ENCODE measurements at regions not wholly inside any gene's neighbourhood (a gene's known extent, or its start where the extent isn't known, plus 50 kb on each side); places are given as distances from the start of the nearest gene placed in this dataset.

DNA sequence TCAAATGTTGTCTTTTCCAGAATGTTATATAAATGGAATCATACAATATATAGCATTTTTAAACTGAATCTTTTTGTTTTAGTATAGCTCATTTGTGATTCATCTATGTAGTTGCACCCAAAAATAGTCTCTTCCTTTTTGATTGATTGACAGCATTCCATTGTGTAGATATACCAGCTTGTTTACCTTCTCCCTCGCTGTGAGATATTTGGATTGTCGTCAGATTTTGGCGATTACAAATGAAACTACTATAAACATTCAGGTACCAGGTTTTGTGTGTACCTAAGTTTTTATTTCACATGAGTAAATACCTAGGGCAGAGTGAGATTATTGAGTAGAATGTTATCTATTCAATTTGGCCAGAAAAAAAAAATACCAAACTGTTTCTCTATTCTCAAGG is 584.7 kb upstream of the SORCS1 start:
- no peak for DNase-seq (ENCODE audit: low read depth, low spot score)
- in situ Hi-C loops (cut with HindIII; ENCODE audit: low pct_unique_long_range_greater_than_20kb, low sequenced_read_pairs), result no loop called here

DNA sequence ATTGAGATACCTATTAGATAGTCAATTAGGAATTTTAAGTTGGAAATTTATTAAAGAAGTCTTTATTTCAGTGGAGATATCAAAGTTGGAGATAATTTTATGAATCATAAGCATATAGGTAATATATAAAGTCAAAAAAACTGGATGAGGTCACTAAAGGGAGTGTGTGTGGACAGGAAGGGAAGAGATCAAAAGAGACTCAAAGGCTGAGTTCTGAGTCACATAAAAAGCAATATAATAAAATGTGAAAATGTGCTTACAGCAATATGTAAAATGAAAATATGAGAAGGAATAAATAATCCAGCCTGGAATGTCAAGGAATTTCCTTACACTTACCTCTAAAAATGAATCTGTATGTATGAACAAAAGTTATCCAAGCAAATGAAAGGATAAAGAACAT is 583.3 kb upstream of the SORCS1 start:
- in situ Hi-C loops (cut with HindIII; ENCODE audit: low pct_unique_long_range_greater_than_20kb, low sequenced_read_pairs), result no loop called here

DNA sequence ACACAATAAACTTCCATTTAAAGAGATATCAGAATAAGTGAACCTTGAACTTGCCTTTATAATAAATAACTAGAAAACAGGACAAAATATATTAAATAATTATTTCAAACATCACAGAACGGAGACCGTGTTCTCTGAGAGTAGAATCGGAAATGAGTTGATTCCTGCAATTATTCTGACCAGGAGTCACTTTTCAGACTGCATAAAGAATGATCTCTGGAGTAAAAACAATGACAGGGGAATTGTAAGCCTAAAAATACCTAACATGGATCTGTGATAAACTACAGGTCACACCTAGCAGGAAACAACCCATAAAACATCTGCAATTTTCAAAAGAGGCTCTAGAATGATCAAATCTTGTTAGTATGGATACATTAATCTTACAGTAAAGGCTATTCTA is 577.5 kb upstream of the SORCS1 start:
- no peak for DNase-seq (ENCODE audit: low read depth, low spot score)

More for the DNA sequence above, 583.3 kb upstream of the SORCS1 start:
- no peak for DNase-seq (ENCODE audit: low read depth, low spot score)

GRCh38 chr10:107740962-107741690 is 576.6 kb upstream of the SORCS1 start:
- in situ Hi-C loops (cut with HindIII; ENCODE audit: low pct_unique_long_range_greater_than_20kb, low sequenced_read_pairs), result no loop called here
- no peak for DNase-seq (ENCODE audit: low read depth, low spot score)

More for the DNA sequence above, 577.5 kb upstream of the SORCS1 start:
- in situ Hi-C loops (cut with HindIII; ENCODE audit: low pct_unique_long_range_greater_than_20kb, low sequenced_read_pairs), result no loop called here

DNA sequence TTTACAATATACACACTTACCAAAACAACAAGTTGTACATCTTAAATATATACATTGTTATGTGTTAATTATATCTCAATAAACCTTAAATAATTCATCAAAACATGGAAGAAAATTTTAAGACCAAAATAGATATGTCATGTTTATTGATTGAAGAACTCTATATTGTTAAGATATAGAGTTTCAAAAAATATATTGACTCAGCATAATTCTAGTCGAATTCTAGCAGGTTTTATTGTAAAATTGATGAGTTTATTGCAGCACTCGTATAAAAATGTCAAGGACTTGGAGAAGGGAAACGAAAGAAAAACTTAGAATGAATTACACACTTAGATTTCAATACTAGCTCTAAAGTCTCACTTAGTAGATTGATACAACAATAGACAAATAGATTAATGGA is 575.4 kb upstream of the SORCS1 start:
- in situ Hi-C loops (cut with HindIII; ENCODE audit: low pct_unique_long_range_greater_than_20kb, low sequenced_read_pairs), result no loop called here
- no peak for DNase-seq (ENCODE audit: low read depth, low spot score)

- no peak for DNase-seq (ENCODE audit: low read depth, low spot score)
- in situ Hi-C loops (cut with HindIII; ENCODE audit: low pct_unique_long_range_greater_than_20kb, low sequenced_read_pairs), result no loop called here
Observed at GRCh38 chr10:107733328-107734130, 569.0 kb upstream of the SORCS1 start.

DNA sequence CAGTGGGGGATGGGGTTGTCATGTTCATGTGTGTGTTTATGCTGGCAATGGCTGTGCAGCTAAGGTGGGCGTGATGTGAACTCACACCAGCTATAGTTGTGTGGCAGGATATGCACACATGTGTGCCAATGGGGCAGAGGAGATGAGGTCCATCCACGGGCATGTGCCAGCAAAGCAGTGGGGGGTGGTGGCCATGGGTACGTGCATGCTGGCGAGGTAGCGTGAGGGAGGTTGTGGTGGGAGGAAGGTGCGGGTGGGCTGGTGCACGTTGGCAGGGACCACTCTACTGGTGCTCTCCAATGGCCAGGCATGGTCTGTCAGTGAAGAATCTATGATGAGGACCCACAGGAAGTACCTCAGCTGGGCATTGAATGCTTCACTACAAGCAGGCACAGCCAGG is 567.5 kb upstream of the SORCS1 start:
- DNase-seq (ENCODE audit: low read depth, low spot score), result no peak
- in situ Hi-C loops (cut with HindIII; ENCODE audit: low pct_unique_long_range_greater_than_20kb, low sequenced_read_pairs), result no loop called here

DNA sequence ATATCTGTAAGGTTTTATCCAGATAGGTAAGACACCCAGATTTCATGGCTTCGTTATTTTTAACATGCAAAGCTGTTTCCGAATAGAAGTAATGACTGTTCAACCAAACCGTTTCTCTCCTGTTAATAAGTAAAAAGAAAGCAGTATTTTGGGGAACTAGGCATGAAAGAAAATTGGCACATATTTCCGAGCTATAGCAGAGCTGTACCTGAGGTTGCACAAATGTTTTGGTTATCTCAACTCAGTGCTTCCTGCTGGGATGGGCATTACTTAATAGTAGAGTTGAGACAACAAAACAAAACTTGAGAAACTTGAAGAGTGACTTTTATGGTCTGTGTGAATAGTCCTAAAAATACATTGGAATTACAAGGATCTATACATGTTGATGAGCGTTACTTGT is 564.3 kb upstream of the SORCS1 start:
- in situ Hi-C loops (cut with HindIII; ENCODE audit: low pct_unique_long_range_greater_than_20kb, low sequenced_read_pairs), result no loop called here
- DNase-seq (ENCODE audit: low read depth, low spot score), result no peak

DNA sequence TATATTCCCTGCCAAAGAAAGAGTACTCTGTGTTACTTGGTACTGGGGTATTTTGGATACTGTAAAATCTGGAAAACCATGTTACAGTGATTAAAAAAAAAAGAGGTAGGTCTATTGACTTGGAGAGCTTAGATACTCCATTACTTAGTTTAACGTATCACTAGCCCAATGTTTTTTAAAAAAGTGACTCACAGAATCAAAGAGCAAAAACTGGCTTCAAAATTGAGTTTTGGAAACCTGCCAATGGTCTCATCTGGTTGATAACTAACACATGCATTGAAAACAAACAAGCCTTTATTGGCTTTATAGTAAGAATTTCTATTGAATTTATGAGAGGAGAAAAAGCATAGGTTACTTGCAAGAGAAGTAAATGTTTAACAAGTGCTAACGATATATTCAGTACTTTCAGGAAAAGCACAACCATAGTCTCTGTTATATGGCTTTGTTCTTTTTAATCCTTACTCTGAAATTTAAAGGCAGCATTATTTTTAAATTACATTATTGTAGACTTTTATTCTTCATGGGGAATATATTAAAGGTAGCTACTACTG is 563.3 kb upstream of the SORCS1 start:
- peak; percentile 26 for DNase-seq (ENCODE audit: low read depth, low spot score)
- in situ Hi-C loops (cut with HindIII; ENCODE audit: low pct_unique_long_range_greater_than_20kb, low sequenced_read_pairs), result no loop called here

- in situ Hi-C loops (cut with HindIII; ENCODE audit: low pct_unique_long_range_greater_than_20kb, low sequenced_read_pairs), result no loop called here
Observed at GRCh38 chr10:107718864-107719263, 554.4 kb upstream of the SORCS1 start.

GRCh38 chr10:107717046-107717445 is 552.5 kb upstream of the SORCS1 start:
- in situ Hi-C loops (cut with HindIII; ENCODE audit: low pct_unique_long_range_greater_than_20kb, low sequenced_read_pairs), result no loop called here

More at GRCh38 chr10:107718864-107719263, 554.4 kb upstream of the SORCS1 start:
- no peak for DNase-seq (ENCODE audit: low read depth, low spot score)

GRCh38 chr10:107715565-107715964 is 551.1 kb upstream of the SORCS1 start:
- in situ Hi-C loops (cut with HindIII; ENCODE audit: low pct_unique_long_range_greater_than_20kb, low sequenced_read_pairs), result no loop called here
- no peak for DNase-seq (ENCODE audit: low read depth, low spot score)

More at GRCh38 chr10:107717046-107717445, 552.5 kb upstream of the SORCS1 start:
- DNase-seq (ENCODE audit: low read depth, low spot score), result no peak

DNA sequence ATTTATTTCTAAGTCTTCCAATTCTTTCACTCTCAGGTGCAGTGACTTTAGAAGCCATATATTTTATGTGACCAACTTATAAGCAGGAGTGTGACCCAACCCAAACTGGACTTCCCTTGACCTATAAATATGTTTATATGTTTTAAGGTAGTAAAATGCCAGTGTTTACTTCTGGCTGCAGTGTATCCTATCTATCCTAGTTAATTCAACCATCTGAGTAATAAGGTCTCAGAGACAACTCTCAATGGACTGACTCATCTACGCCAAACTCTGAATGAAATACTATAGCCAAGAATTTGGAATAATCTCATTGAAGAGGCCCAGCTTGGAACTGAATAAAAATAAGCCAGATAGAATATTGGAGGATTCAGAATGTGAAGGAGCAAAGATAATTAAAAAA is 544.5 kb upstream of the SORCS1 start:
- in situ Hi-C loops (cut with HindIII; ENCODE audit: low pct_unique_long_range_greater_than_20kb, low sequenced_read_pairs), result no loop called here
- DNase-seq (ENCODE audit: low read depth, low spot score), result no peak

- in situ Hi-C loops (cut with HindIII; ENCODE audit: low pct_unique_long_range_greater_than_20kb, low sequenced_read_pairs), result no loop called here
- no peak for DNase-seq (ENCODE audit: low read depth, low spot score)
Observed at GRCh38 chr10:107706096-107706725, 541.7 kb upstream of the SORCS1 start.

DNA sequence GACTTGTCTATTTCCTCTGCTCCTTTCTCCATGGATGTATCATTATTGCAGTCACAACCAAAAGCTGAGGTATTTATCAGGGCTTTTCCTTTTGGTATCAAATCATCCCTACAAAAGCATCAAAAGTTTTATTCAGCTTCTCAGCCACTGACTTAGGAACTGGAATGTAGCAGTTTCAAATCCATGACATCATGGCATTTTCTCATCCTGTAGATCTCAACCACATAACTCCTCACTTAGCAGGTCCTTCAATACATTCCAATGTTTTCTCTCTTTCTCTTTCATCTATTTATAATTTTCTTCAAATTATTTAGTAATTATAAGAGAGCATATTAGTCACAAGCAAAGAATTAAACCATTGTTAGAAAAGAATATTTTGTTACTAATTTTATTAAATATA is 537.4 kb upstream of the SORCS1 start:
- in situ Hi-C loops (cut with HindIII; ENCODE audit: low pct_unique_long_range_greater_than_20kb, low sequenced_read_pairs), result no loop called here
- DNase-seq (ENCODE audit: low read depth, low spot score), result no peak

GRCh38 chr10:107692072-107692471 is 527.6 kb upstream of the SORCS1 start:
- DNase-seq (ENCODE audit: low read depth, low spot score), result no peak
- in situ Hi-C loops (cut with HindIII; ENCODE audit: low pct_unique_long_range_greater_than_20kb, low sequenced_read_pairs), result no loop called here

DNA sequence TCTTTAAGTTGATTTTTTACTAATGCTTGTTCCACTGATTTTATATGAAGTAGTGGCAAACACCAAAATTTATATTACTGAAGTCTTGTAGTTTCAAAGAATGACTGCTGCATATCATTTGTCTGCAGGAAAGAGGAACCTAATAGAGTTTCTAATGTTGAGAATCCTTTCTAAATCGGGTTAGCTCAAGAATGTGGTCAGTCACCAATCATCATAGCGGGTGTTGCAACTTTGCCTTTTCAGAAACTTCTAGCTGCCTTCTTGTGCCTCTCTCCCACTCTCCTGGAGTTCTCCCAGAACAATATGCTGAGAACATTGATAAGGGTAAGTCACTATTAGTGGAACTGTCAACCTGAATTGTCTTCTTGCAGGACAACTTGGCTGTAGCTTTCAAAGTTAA is 524.8 kb upstream of the SORCS1 start:
- no peak for DNase-seq (ENCODE audit: low read depth, low spot score)
- in situ Hi-C loops (cut with HindIII; ENCODE audit: low pct_unique_long_range_greater_than_20kb, low sequenced_read_pairs), result no loop called here

DNA sequence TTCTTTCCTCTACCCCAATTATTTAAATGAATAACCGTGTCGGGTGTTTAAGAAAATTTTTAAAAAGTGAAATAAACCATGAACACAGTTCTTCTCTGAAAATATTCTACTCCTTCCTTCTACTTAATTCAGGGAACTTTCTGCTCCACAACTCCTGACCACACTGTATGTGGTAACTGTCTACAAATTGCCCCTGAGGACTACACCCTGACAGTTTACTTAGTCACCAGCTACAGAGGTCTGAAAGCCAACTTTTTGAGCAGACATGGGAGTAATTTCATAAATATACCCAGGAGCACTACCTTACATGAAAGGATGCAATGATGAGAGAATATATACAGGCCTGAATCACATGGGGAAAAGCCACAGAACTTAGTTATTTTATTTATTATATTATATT is 523.2 kb upstream of the SORCS1 start:
- no peak for DNase-seq (ENCODE audit: low read depth, low spot score)
- in situ Hi-C loops (cut with HindIII; ENCODE audit: low pct_unique_long_range_greater_than_20kb, low sequenced_read_pairs), result no loop called here
